HG03039 (cell line): ENCODE measurements at regions not wholly inside any gene's neighbourhood (a gene's known extent, or its start where the extent isn't known, plus 50 kb on each side); places are given as distances from the start of the nearest gene placed in this dataset.

Source experiments
- ATAC-seq: cut with Tn5 transposase; IDR thresholded peaks from one replicate; pipeline ENCODE4 v1.9.1; 2021; ENCODE audit warnings: mild to moderate bottlenecking, moderate library complexity; ENCODE audit not compliant: unreplicated experiment

DNA sequence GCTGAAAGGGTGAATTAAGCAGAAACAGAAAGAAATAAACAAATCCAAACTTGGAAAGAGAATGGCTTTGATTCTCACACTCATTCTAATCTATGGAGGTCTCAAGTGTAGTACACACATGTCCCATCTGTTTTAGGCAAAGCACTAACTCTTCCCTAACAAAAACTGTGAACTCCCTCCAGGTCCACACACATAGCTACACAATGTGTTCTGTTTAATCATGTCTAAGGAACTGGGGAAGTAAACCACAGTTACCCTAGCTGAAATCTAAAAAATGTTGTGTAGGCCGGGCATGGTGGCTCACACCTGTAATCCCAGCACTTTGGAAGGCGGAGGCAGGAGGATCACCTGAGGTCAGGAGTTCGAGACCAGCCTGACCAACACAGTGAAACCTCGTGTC is 118.7 kb upstream of the FST start:
- no peak for ATAC-seq

DNA sequence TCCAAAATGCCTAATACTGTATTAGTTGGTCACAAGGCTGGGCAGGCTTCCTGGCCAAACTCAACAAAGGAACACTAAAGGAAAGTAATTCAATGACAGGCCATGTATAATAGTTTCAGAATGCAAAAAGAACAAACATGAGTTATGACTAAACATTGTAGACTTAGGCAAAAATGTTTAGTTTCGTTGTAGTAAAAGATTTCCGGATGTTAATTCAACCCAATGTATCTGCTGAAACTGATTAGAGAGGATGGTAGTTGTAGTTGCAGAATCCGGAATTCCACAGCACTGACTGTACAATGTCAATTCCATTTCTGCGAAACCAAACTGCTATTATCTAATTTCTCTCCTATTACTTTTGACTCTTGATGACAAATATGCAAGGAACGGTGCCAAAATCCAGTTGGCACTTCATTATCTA is 117.9 kb upstream of the FST start:
- ATAC-seq, result no peak

- no peak for ATAC-seq
Observed at GRCh38 chr5:53364061-53364460, 116.4 kb upstream of the FST start.

GRCh38 chr5:53366245-53366644 is 114.2 kb upstream of the FST start:
- ATAC-seq, result no peak

DNA sequence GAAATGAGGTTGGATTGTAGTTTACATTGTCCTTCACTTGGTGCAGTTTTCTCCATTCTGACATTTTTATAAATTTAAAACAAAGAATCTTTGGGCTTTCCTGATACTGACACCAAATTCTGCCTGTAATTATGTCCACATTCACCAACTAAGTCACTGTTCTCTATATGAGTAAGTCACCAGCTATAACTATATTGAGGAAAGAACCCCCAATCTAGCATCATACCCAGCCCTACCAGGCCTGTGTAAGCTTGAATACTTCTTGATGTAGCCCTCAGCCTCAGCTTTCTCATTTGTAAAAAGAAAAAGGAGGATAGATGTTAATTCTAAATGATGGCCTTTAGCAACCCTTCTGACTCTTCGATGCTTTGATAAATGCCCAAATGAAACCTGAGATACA is 112.7 kb upstream of the FST start:
- ATAC-seq, result no peak

GRCh38 chr5:53368516-53368915 is 111.9 kb upstream of the FST start:
- ATAC-seq, result no peak

DNA sequence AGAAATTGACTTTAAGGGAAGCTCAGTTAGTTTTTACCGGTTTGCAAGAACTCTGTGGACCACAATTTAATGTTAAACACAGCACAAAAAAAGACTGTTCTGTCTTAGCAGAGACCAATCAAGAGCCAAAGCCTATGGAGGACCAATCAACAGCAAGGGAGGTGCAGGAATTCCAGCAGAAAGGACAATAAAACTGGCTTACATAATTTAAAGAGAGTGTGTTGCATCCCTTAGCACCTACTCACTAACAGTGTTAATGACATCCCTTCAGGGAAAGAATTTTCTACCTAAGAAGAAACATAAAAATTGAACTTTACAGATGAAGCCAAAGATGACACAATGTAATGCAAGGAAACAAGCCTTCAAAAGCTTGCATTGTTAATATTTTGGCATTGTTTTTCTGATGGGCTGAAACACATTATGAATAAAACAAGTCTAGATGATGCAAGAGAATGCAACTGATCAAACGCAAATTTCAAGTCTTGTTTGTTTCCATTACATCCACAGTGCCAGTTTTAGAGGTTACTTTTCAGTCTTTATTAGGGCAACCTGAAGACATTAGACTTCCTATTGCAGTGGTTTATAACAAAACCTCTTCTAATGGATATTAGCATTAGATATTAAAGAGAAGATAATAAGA is 111.3 kb upstream of the FST start:
- ATAC-seq, result no peak

DNA sequence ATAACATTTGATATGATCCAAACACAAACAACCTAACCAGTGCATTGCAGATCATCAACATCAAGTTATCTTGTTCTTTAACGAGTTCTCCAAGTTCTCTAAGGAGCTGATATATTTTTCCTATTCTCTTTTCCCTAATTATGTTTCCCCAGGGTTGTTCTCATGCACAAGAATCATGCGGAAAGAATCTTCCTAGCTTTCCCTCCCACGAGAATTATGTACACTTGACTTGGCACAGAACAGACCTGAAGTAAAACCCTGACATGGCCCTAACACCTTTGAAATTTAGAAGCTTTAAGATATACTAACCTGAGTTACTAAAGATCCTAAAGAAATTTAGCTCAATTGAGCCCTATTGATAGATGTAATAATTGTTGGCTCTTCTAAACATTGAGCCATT is 110.7 kb upstream of the FST start:
- ATAC-seq, result no peak

DNA sequence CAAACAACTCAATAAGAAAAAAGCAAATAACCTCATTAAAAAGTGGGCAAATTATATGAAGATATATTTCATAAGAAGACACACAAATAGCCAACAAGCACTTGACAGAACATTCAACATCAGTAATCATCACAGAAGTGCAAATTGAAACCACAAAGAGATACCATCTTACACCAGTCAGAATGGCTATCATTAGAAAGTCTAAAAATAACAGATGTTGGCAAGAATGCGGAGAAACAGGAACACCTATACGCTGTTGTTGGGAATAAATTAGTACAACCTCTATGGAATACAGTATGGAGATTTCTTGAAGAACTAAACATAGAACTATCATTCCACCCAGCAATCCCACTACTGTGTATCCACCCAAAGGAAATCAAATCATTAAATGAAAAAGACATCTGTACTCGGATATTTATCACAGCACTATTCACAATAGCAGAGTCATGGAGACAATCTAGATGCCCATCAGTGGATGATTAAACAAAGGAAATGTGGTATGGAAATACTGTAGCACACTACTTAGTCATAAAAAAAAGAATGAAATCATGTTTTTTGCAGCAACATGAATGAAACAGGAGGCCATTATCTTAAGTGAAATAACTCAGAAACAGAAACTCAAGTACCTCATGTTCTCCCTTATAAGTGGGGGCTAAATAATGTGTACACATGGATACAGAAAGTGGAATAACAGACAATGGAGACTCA is 106.8 kb upstream of the FST start:
- ATAC-seq, result no peak

DNA sequence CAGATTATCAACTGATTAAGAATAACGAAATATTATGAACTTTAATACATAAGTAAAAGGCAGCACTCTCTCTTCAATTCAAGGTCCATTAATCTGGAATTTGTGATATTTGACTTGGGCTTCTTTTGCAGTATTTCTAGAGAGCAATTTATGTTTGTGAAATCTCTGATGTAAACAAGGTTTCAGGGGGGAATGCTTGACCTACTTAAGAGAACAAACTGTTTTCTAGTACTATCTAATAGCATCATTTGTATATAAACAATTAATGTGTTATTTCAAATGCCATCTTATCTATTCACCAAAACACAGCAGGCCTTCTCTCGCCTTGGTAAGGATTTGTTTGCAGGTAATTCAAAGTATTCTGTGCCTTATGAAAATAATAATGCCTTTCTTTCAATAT is 103.6 kb upstream of the FST start:
- ATAC-seq, result no peak

DNA sequence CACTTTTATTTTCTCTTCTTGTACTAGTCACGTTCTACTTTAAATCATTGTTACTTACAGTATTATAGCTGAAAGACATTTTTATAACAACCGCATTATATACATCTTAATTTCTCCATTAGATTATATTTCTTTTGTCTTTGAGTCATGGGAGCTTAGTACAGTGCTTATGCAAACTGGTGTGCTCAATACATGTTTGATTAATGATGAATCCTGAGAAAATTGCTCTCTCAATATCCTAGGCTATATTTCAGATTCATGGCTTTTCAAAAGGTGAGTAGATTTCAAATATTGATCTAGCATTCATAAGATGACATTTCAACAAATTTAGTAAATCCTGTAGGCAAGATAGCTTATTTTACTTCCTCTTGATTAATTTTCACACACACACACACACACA is 102.2 kb upstream of the FST start:
- no peak for ATAC-seq

GRCh38 chr5:53378590-53379247 is 101.7 kb upstream of the FST start:
- no peak for ATAC-seq

DNA sequence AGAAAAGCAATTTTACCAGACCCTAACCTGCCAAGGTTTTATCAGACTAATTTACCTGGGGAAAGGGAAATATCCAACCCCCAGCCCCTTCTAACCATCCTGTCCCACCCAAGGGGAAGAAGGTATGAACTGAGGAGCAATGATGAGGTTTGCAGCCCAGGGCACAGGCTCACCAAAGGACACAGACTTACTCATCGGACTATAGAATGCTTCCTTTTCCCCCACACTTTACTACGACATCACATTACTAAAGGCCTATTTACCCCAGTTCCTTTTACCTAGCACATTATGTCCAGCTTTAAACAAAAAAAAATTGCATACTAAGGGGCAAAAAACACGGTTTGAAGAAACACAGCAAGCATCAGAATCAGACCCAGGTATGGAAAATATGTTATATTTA is 94.1 kb upstream of the FST start:
- no peak for ATAC-seq

DNA sequence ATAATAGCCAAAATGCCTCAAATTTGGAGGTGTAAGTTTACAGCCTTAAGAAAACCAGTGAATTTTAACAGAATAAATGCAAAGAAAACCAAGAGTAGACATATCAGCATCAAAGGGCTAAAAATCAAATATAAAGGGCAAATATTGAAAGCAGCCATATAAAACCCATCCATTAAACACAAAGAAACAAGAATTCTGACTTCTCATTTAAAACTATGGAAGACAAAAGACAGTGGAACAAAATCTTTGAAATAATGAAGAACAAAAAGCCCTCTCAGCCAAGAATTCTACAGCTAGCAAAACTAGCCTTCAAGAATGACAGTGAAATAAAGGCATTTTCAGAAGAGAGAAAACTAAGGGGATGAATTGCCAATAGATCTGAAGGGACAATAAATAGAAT is 91.3 kb upstream of the FST start:
- no peak for ATAC-seq

GRCh38 chr5:53392073-53392472 is 88.4 kb upstream of the FST start:
- no peak for ATAC-seq

DNA sequence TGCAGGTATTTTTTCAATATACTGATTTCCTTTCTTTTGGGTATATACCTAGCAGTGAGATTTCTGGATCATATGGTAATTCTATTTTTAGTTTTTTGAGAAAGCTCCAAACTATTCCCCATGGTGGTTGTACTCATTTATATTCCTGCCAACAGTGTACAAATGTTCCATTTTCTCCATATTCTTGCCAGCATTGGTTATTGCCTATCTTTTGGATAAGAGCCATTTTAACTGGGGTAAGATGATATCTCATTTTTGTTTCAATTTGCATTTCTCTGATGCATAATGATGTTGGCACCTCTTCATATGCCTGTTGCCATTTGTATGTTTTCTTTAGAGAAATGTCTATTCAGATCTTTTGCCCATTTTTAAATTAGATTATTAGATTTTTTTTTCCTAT is 85.6 kb upstream of the FST start:
- no peak for ATAC-seq

- no peak for ATAC-seq
Observed at GRCh38 chr5:53397141-53397757, 83.2 kb upstream of the FST start.

- no peak for ATAC-seq
Observed at GRCh38 chr5:53397845-53398244, 82.6 kb upstream of the FST start.

GRCh38 chr5:53399926-53400697 is 80.3 kb upstream of the FST start:
- no peak for ATAC-seq

DNA sequence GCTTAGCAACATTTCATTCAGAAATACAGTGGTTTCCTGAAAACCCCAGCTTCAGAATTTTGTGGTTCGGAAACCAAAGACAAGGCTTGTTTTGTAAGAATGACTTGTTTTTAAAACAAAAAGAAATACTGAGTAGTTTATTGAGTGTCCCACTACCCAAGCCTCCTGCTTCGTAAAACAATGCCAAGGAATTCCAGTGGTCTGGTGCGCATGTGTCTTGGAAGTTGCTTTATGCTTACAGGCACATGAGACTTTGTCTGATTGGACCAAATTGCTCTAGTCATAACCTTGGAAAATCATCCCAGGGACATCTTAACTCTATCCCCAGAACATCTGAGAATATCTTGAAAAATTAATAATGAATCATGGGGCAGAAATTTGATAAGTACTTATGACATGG is 77.1 kb upstream of the FST start:
- ATAC-seq, result no peak

DNA sequence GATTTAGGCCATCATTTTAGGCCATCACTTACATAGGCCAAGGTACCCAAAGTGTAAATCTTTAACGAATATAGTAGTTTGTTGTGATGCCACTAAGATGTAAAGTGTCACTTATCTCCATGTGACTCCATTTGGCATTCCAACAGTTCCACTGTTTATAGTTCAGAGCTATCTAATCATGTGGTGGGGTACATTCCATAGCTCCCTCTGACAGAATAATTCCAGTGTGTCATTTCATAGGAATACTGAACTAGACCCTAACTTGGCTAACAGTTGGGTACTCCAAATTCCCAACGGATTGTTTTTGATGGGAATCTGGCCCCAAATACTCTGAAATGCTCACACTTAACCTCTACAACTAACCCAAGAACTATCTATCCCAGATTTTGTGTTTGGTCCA is 76.7 kb upstream of the FST start:
- ATAC-seq, result no peak
